Left forelimb (tissue), 1 donor: ENCODE measurements at regions not wholly inside any gene's neighbourhood (a gene's known extent, or its start where the extent isn't known, plus 50 kb on each side); places are given as distances from the start of the nearest gene placed in this dataset.
"Not testable (repeated sequence)": the region's sequence is repeated elsewhere in the genome, so short reads cannot be mapped to it uniquely, and the experiment has no call there.

Experiments used
- DNase-seq: peaks from one replicate; pipeline ENCODE4 v3.0.0-alpha.2; 2018; ENCODE audit warnings: low spot score

DNA sequence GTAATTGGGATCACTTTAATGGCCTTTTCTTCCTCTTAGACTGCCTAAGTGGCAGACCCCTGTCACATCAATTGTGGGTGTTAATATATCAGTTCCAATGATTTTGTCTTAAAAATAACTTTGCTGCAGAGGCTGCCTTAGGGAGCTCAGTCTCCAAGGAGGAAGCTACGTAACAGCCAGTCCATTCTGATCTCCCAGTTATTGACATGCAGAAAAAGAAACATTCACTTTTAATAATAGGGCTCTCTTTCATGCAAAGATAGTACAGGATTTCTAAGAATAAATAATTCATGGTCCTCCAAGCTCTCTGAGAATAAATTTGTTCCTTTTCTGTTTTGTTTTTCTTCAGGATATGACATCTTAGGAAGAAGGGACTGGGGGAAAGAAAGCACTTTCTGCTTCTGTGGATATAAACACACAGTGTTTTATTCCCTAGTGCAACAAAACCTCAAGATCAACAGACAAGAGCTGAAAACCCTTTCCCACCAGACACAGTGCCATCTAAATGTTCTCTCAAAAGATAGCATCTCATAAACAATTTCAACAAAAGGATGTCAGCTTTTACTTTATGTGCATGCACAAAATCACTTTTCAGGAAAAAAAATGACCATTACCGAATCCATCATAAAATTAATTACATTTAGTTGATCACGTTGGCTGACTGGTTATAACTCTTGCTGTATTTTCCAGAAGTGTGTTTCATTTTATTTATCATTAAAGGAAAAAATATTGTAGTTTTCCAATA lies 372.4 kb upstream of the SLC7A11 start:
- DNase-seq = no peak

DNA sequence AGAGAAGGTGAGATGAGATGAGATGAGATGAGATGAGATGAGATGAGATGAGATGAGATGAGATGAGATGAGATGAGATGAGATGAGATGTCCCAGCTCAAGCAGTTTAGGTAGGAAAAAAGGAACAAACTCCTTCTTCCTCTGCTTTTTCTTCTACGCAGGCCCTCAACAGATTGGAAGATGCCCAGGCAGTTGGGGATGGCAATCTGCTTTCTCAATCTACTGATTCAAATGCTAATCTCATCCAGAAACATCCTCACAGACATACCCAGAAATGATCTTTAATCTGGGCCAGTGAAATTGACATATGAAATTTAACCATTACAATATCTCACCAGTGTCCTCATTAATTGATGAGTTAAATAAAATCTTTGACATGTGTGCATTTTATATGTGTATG lies 370.3 kb upstream of the SLC7A11 start:
- DNase-seq = no peak

DNA sequence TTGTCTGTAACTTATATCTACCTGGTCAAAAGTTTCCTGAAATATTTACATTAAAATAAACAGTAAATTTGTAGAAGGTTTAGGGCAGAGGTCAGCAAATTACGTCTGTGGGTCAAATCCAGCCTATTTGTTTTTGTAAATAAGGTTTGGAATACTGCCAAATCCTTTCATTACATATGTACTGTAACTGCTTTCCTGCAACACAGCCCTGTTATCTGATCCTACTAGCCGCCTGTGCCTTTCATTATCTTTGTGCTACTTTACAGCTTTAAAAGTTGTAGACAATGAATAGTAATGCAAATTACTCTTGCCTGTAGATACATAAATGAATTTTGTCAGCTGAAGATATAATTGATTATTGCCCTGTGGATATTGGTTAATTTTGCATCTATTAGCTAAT lies 369.6 kb upstream of the SLC7A11 start:
- DNase-seq = no peak

DNA sequence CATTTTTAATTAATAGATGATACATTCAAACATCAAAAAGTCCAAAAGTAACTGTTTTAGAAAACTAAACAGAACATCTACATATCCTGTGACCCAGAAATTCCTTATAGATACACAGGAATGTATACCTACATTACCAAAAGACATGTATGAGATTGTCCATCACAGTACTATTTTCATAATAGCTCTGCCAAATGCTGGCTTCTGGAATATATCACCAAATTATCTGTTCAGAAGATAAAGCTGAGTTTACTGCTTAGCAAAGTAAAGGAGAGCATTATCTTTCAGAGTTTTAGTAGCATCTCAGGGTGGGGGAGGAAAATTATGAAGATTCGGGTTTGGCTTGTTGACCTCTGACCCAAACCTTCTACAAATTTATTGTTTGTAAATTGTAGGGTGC lies 368.9 kb upstream of the SLC7A11 start:
- no peak for DNase-seq

DNA sequence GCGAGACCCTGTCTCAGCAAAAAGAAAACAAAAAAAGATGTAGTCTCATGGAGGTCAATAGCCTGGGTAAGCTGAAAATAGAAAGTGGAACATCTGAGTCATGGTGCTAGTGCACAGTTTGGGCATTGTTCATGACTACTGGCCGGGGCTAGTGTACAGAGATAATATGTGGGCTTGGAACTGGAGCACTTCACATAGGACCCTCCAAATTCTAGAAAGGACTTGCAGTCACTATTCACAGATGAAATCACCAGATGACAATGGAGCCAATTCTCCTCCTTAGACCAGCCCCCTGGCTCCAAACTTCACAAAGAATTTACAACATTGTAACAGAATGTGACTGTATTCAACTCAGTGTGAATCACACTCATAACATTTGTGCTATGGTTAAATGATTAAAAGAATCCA lies 367.8 kb upstream of the SLC7A11 start:
- DNase-seq = no peak

DNA sequence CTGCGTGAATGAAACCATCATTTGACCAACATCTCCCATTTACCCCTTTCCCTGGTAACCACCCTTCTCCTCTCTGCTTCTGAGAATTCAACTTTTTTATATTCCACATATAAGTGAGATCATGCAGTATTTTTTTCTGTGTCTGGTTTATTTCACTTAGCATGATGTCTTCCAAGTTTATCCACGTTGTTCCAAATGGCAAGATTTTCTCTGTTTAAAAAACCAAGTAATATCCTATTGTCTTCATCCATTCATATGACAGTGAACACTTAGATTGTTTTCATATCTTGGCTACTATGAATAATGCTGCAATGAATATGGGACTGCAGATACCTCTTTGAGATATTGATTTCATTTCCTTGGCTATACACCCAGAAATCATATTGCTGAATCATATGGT lies 362.4 kb upstream of the SLC7A11 start:
- DNase-seq = no peak

DNA sequence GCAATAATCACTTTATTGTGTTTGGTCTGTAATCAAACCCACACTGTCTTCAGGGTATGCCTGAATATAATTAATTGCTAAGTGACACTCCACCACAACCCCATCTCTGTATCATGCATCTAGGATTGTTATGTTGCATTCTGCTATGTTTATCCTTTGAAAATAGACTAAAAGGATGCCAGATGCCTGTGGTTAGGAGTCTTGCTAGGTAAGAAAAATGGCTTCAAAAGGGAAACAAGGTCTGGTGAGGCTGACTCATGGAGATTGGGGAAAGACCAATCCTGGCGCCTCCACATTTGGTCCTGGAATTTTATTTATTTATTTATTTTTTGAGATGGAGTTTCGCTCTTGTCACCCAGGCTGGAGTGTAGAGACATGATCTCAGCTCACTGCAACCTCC lies 360.5 kb upstream of the SLC7A11 start:
- no peak for DNase-seq

DNA sequence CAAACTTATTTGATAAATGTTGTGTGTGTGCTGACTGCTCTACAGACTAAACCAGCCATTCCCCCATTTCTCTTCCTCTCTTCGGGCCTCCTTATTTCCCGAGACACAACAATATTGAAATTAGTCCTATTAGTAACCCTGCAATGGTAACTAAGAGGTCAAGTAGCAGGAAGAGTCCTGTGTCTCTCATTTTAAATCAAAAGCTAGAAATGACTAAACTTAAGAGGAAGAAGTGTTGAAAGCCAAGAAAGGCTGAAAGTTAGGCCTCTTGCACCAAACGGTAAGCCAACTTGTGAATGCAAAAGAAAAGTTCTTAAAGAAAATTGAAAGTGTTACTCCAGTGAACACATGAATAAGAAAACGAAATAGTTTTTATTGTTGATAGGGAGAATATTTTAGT lies 357.8 kb upstream of the SLC7A11 start:
- DNase-seq = no peak

DNA sequence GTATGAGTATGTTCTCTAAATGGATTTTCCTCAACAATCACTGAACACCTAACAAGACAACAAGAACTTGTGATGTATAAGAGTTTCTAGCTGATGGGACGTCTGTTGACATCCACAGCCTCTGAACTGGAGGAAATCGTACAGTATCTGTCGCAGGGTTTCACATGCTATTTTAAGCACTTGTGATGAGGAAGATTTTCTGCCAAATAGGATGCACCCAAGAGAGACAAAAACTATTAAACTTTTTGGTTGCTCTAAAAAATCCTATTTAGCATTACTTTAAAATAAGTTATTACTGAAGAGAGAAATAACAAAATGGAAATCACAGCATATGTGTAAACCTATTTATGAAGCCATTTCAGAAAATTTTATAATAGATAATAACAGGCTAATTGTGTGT lies 356.1 kb upstream of the SLC7A11 start:
- DNase-seq = no peak

DNA sequence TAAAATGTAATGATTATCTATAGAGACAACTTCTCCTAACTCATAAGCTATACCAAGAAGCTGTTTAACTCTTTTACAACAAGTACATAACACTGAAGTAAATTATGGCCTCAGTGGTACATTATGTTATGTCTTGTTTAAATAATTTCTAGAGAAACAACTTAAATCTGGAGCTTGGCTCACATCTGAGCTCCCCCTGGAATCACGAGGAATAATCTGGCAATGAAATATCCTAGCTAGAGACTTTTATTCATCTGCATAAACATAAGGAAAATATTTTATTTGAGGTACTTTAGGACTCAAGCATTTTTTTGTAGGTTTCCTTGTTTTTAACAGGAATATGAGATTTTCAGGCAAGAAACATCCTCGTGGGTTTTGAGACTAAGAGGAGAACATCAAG lies 354.7 kb upstream of the SLC7A11 start:
- no peak for DNase-seq

DNA sequence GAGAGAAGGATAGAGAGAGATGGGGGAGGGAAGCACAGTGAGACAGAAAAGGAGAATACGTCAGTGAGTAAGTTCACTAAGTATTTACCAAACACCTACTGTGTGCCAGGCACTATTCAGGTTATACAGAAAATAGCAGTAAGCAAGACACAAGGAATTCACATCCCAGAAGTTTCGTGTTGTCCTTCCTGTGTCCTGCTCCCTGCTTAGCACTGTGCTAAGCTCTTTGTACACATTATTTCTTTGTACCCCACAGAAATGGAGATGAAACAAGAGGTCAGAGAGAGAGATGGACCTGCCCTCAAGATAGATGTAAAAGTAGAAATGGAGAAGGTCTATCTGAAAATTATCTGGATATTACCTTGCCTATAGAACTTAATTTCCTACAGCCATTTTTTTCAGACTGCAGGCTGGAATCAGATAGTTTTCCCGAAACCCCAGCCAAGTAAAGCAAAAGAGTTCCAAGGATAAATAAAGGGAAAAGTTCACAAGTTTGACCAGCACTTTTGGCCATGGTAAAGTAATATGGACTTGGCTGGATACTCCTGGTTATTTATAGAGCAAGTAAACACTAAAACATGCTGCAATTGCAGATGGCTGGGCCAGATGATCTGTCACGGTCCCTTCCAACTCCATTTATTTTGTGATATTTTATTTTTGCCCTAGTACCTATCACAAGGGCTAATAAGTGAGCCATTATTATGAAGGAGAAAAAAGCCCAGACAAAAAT lies 353.7 kb upstream of the SLC7A11 start:
- DNase-seq = no peak

DNA sequence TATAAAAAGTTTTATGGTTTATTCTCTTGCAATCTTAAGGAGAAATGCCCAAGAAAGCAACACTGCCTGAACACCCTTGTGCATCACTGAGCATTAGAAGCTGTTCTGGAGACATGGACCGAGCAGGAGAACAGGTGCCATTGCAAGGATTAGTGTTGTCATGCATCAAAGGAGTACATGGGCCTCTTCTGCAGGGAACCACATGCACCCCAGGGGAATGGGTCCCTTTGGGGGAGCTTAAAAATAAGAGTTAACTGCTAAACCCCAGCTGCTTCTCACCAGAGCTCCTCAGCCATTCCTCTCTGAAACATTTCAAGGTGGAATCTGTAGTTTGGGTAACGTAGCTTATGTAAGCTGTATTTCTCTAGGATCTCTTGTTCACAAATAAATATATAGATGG lies 353.0 kb upstream of the SLC7A11 start:
- no peak for DNase-seq

DNA sequence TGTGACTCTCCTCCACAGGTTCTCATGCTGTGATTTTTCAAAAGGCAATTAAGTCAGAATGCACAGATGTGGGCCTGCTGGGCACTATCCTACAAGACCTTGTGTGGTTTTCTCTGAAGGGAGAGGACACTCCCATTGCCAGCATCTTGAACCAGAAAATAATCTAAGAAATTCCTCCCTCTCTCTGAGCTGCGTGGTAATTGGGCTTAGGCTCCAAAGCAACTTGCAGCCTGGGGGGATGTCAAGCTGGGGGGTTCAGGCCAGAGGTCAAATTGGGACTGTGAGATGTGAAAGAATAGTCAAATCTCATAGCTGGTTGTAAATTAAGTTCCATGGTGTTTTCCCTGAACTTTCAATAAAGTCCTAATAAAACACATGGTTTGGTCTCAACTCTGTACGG lies 350.6 kb upstream of the SLC7A11 start:
- DNase-seq = no peak

DNA sequence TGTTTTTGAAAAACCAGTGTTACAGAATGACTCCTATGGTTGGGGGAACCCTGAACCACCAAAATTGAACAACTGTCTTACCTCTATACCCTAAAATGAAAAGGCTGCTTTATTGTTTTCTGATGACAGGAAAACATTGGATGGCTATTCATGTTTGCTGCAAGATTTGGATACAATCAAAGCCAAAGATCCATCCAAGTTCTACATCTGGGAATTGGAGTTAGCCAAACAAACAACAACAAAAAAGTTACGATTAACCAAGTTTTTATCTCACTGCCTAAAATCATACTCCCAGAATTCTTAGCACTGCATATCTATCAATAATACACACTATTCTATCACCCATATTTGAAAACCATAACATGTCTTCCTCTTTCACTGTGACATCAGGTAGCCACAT lies 349.7 kb upstream of the SLC7A11 start:
- DNase-seq = no peak

DNA sequence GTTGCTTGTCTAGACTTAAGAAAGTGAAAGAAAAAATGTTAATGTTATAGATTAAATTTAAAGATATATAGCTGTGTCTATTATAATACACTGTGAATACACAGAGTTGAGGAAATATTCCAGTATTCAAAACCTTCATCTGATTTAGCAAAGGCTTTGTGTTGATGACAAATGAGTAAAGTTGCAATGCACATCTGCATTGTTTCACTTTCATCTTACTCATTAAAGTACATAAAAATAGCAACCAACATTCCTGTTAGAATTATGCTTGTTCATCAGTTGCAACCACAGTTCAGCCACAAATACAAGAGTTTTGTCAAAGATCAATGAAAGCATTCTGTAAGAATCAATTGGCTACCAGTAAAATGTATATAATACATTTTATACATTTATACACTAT lies 346.4 kb upstream of the SLC7A11 start:
- DNase-seq = no peak

DNA sequence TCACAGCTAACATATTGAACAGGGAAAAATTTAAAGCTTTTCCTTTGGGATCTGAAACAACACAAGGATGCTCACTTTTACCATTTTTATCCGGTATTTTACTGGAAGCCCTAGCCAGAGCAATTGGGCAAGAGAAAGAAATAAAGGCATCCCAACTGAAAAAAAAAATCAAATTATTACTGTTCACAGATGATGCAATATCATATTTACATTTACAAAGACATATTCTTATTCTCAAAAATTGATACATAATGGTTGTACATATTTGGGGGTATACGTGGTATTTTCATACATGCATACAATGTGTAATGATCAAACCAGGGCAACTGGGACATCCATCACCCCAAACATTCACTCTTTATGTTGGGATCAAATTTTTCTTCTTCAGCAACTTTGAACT lies 337.0 kb upstream of the SLC7A11 start:
- no peak for DNase-seq

DNA sequence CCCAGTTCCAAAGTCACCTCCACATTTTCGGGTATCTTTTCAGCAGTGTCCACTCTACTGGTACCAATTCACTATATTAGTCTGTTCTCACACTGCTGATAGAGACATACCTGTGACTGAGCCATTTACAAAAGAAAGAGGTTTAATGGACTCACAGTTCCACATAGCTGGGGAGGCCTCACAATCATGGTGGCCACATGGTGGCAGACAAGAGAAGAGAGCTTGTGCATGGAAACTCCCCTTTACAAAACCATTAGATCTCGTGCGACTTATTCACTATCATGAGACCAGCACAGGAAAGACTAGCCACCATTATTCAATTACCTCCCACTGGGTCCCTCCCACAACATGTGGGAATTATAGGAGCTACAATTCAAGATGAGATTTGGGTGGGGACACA lies 335.7 kb upstream of the SLC7A11 start:
- not testable (repeated sequence) for DNase-seq

DNA sequence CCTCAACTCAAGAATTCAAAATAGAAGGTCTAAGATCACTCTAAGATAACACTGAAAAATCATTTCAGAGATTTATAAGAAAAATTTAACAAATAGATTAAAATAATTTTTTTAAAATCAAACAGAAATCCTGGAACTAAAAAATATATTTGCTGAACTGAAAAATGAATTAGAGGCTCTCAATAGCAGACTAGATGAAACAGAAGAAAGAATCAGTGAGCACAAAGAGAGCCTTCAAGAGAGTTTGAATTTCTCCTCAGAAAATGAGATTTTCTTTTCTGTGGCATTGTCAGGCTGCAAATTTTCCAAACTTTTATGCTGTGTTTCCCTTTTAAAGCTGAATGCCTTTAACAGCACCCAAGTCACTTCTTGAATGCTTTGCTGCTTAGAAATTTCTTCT lies 335.0 kb upstream of the SLC7A11 start:
- DNase-seq = no peak

DNA sequence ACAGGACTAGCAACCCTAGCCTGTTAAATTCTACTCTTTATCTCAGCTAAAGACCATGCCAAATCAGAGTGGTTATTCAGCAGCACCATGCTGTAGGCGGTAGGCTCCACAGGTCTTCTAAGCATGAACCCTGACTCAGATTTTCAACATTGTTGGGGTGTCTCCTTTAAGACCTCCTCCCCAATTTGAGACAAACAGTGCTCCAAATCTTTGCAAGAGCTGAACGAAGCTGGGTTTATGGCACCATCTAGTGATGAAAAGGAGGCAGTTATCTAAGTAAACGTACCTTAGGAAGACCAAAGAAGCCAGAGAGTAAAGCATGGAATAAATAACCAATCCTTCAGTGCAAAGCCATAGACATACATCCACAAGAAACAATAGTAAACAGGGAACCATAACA lies 334.5 kb upstream of the SLC7A11 start:
- no peak for DNase-seq

DNA sequence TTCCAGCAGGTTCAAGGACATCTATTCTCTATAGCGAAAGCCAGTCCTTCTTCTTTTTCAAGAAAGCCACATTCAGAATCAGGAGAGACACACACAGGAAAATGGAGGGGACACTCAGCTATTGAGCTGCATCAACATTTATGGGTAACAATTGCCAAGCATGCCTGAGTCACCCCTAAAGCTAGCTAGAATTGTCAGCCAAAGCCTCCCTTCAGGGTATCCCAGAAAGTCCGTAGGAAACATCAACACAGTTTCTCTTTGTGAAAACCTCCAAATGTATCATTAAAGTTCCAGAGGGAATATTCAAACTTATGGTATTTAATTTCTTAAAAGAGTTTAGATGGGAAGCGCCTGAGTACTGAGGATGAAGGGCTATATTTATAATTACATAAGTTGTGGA lies 331.1 kb upstream of the SLC7A11 start:
- no peak for DNase-seq

DNA sequence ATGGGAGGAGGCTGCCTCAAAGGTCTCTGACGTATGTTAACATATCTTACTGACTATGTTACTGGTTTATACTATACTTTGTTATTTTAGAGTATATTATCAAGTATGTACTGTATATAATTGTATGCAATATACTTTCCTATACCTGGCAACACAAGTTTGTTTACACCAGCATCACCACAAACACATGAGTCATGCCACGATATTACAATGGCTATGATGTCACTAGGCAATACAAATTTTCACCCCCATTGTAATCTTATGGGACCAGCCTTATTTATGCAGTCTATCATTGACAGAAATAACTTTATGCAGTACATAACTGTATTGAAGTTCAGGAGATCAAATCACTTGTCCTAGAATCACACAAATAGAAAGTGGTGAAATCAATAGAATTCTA lies 329.9 kb upstream of the SLC7A11 start:
- no peak for DNase-seq

DNA sequence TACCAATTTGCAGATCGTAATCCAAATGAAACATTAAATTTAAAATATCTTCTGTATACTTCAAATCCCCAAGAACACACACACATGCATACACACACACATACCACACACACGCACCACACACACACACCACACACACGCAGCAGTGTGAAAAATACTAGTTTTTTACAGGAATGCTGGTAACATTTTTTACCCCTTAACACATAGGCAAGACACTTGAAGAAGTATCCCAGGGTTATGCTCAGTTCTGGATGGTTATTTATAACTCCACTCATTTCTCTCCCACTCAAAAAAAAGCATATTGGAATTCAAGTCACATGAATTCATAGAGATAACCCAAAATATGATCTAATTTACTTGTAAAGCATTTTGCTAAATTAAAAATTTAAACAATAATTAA lies 325.5 kb upstream of the SLC7A11 start:
- no peak for DNase-seq

DNA sequence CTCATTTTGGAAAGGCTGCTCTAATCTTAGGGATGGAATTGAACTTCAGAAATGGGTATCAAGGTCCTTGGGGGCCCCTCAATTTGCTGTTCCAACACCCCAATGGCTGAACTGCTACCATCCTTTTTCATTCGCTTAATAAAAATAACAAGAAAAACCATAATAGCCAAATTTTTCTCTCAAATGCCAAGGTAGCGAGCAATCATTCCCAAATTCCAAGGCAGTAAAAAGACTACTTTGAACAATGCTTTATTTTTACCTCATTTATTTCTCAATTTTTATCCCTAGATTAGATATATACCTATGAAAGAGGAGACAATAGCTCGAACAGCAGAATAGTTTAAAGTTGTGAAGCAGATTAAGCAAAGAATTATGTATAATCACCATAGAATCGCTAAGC lies 323.4 kb upstream of the SLC7A11 start:
- no peak for DNase-seq

DNA sequence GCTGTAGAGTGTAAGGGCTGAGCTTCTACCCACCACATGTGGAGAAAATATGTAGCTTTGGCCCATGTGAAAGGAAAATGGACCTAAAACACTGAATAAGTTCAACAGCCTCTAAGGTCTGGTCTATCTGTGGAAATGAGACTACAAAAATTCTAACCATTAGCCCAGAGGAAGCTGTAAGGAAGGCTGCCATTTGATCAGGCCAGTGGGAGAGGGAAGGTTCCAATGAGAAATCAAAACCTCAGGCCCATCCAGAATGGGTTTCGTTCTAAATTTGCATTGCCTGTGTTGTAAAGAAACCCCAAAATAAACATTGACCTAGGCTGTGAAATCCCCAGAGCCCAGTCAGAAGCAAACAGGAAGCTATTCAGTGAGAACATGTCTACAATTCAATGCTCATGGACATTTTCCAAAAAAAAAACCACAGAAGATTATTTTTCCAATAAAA lies 320.4 kb upstream of the SLC7A11 start:
- no peak for DNase-seq
